LHCN-M2 (cell line): ENCODE measurements at regions not wholly inside any gene's neighbourhood (a gene's known extent, or its start where the extent isn't known, plus 50 kb on each side); places are given as distances from the start of the nearest gene placed in this dataset.

Experiments
- DNase-seq: peaks from one replicate; pipeline ENCODE4 v3.0.0-alpha.2; 2012; ENCODE audit warnings: low read depth

DNA sequence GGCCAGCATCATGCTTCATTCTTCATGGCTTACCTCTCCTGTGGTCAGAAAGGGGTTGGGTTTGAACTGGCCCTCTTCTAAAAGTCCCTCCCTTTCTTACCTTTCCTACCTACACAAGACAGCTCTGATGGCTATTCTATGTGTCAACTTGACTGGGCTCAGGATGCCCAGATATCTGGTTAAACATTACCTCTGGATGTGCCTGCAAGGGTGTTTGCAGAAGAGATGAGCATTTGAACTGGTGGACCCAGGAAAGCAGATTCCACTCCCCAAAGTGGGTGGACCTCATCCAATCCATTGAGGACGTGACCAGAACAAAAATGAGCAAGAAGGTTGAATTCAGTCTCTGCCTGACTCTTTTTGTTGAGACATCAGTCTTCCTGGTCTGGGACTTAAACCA lies 79.0 kb upstream of the TCF7L2 start:
- DNase-seq, result no peak

GRCh38 chr10:112872728-112873127 lies 77.3 kb upstream of the TCF7L2 start:
- peak; percentile 6 for DNase-seq

DNA sequence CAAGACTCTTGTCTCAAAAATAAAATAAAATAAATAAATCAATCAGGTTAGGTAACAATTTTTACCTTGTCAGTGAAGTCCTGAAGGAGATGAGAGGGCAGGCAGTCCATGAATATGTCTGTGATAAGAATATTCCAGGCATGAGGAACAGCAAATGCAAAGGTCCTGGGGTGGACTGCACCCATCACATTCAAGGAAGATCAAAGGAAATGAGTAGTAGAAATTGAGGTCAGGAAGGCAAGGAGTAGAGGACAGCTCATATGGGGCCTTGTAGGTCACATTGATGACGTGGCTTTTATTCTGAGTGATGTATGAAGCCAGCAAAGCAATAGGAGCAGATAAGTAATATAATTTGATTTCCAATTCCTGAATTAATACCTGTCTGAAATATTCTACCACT lies 76.5 kb upstream of the TCF7L2 start:
- no peak for DNase-seq

DNA sequence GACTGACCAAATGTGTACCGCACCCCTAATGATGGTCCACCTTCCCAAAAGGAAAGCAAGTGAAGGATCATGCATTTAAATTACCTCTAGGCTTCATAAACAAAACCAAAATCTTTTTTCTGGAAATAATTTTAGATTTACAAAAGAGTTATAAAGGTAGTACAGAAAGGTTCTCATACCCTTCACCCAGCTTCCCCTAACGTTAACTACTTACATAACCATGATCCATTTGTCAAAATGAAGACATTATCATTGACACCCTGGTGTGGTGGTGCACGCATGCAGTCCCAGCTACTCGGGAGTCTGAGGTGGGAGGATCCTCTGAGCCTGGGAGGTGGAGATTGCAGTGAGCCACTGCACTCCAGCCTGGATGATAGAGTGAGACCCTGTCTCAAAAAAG lies 75.1 kb upstream of the TCF7L2 start:
- DNase-seq, result no peak

- DNase-seq, result peak; percentile 59
Observed at GRCh38 chr10:112875476-112876267, 74.4 kb upstream of the TCF7L2 start.

- DNase-seq, result no peak
Observed at GRCh38 chr10:112880633-112881530, 69.2 kb upstream of the TCF7L2 start.

GRCh38 chr10:112883360-112884178 lies 66.5 kb upstream of the TCF7L2 start:
- DNase-seq, result no peak

DNA sequence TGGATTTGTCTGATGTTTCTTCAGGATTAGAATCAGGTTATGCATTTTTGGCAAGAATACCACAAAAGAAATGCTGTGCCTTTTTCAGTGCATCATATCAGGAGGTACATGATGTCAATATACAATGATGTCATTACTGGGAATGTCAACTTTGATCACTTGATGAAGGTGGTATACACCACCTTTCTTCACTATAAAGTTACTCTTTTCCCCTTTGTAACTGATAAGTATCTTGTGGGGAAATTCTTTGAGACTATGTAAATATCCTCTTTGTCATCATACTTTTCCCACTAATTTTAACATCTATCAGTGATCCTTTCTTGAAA lies 65.9 kb upstream of the TCF7L2 start:
- no peak for DNase-seq

GRCh38 chr10:112886463-112886862 lies 63.6 kb upstream of the TCF7L2 start:
- no peak for DNase-seq

DNA sequence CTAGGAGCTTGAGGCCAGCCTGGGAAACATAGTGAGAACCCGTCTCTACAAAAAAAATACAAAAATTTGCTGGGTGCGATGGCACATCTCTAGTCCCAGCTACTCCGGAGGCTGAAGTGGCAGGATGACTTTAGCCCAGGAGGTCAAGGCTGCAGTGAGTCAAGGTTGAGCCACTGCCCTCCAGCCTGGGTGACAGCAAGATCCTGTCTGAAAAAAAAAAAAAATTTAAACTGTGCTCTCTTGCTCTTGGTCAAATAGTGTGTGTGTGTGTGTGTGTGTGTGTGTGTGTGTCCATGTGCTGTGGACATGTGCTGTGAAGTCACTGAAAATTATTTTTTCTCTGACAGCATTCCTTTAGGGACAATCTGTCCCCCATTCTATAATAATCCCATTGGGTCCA lies 62.1 kb upstream of the TCF7L2 start:
- no peak for DNase-seq

GRCh38 chr10:112895292-112895691 lies 54.8 kb upstream of the TCF7L2 start:
- no peak for DNase-seq

GRCh38 chr10:112896273-112896672 lies 53.8 kb upstream of the TCF7L2 start:
- DNase-seq, result no peak

GRCh38 chr10:112896722-112897121 lies 53.3 kb upstream of the TCF7L2 start:
- DNase-seq, result no peak

GRCh38 chr10:112898540-112899390 lies 51.3 kb upstream of the TCF7L2 start:
- DNase-seq, result no peak

GRCh38 chr10:112899391-112900065 lies 50.5 kb upstream of the TCF7L2 start:
- no peak for DNase-seq
